NB4 (cell line): ENCODE measurements at regions not wholly inside any gene's neighbourhood (a gene's known extent, or its start where the extent isn't known, plus 50 kb on each side); places are given as distances from the start of the nearest gene placed in this dataset.

Experiments
- CTCF ChIP-seq: IDR thresholded peaks from one replicate; pipeline ENCODE4 v1.5.1; 2012; ENCODE audit warnings: low read depth, low read length
- POLR2A ChIP-seq: IDR thresholded peaks from 2 replicates; pipeline ENCODE4 v1.6.1; 2011; ENCODE audit warnings: mild to moderate bottlenecking; ENCODE audit not compliant: insufficient read length; ENCODE audit errors: extremely low read depth

GRCh38 chr16:31694461-31694860 lies 166.8 kb downstream of the AHSP start:
- TF ChIP-seq CTCF (no peak), POLR2A (no peak)
